SH-SY5Y (cell line): ENCODE measurements at regions not wholly inside any gene's neighbourhood (a gene's known extent, or its start where the extent isn't known, plus 50 kb on each side); places are given as distances from the start of the nearest gene placed in this dataset.

Experiments used
- GATA2 ChIP-seq: IDR thresholded peaks from 2 replicates; pipeline ENCODE4 v1.6.1; 2011; ENCODE audit warnings: mild to moderate bottlenecking, low read depth, low read length
- GATA3 ChIP-seq: IDR thresholded peaks from 2 replicates; pipeline ENCODE4 v1.6.1; 2011; ENCODE audit warnings: low read depth, mild to moderate bottlenecking, low read length, moderate library complexity

DNA sequence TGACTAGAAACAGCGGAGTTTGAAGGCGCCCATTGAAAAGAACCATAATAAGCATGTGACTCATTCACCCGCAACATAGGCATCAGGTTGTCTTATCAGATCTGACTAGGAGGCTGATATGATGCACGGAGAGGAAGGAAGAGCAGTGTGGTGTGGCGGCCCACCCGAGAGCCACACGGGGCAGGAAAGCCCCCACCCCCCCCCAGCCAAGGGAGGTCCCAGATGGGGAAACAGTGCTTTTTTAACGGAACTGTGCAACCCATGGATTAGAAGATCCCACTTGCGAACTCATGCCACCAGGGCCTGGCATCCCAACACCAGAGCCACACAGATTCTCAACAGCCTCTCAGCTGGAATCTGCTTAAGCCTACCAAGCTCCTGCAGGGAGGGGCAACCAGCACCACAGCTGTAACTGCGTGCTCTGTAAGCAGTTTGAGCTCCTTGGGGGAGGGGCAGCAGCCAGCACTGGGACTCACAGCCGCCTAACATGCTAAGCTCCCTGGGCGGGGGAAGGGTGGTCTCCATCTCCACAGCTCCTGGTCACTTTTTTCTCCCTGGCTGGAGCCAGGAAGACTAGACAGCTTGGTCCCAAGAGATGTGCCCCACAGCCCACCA is 466.2 kb downstream of the PDGFC start:
- TF ChIP-seq GATA2 (no peak), GATA3 (no peak)
